HUES6 (cell line): ENCODE measurements at regions not wholly inside any gene's neighbourhood (a gene's known extent, or its start where the extent isn't known, plus 50 kb on each side); places are given as distances from the start of the nearest gene placed in this dataset.

ENCODE experiments used
- H3K27ac ChIP-seq: 2 replicates; pipeline ENCODE4 v1.7.0; 2013; ENCODE audit warnings: low read depth, mild to moderate bottlenecking, low read length, inconsistent platforms
- H3K27me3 ChIP-seq: 2 replicates; pipeline ENCODE4 v1.6.1; 2013; ENCODE audit warnings: low read length; ENCODE audit not compliant: control insufficient read depth, insufficient read depth
- H3K36me3 ChIP-seq: 2 replicates; pipeline ENCODE4 v1.6.1; 2013; ENCODE audit warnings: low read length; ENCODE audit not compliant: control insufficient read depth, insufficient read depth
- H3K4me1 ChIP-seq: 2 replicates; pipeline ENCODE4 v1.6.1; 2013; ENCODE audit warnings: low read length; ENCODE audit not compliant: control insufficient read depth, insufficient read depth
- H3K4me3 ChIP-seq: 2 replicates; pipeline ENCODE4 v1.5.1; 2013; ENCODE audit warnings: low read depth, low read length
- H3K9ac ChIP-seq: one replicate; pipeline ENCODE4 v1.6.1; 2013; ENCODE audit warnings: mild to moderate bottlenecking, low read length
- H3K9me3 ChIP-seq: 2 replicates; pipeline ENCODE4 v1.6.1; 2013; ENCODE audit warnings: low read depth, low read length; ENCODE audit not compliant: control insufficient read depth, insufficient read depth

DNA sequence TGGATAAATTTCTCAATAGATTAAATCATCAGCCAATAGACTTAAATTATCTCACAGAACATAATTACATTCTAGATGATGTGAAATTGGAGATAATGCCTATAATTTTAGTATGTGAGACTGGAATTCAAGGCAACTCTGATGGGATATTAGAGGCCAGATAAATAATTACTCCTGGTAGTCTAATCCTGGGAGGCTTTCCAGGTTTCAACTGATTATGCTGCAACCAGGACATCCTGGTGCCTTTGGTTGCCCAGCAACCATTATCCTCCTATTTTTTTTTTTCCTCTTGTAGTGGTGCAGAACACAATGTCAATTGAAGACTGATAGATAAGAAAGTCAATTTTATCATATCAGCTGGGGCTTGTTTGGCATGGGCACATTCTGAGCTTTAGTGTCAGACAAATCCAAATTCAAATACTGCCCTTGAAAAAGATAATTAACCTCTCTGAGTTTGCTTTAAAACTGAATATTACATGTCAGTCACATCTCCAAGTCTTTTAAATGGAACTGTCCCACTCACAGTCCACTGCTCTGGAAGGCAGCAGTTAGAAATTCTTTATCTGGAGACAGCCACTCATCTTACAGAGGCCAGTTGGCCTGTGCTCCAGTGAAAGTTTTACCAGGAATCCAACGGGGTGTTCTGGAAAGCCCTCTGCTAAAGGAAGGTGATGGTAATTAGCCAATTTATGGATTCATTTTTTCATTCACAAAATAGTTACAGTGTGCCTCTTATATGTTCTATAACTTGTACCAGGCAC, 95.3 kb upstream of the GUCY1A1 start:
- Histone ChIP-seq H3K4me1 (no peaks in the 10 kb centered on the region), H3K4me3 (no peak overlapping the region), H3K9ac (no peak overlapping the region), H3K36me3 (no peaks in the 10 kb centered on the region), H3K9me3 (no peaks in the 10 kb centered on the region), H3K27ac (no peak overlapping the region), H3K27me3 (no peaks in the 10 kb centered on the region)

DNA sequence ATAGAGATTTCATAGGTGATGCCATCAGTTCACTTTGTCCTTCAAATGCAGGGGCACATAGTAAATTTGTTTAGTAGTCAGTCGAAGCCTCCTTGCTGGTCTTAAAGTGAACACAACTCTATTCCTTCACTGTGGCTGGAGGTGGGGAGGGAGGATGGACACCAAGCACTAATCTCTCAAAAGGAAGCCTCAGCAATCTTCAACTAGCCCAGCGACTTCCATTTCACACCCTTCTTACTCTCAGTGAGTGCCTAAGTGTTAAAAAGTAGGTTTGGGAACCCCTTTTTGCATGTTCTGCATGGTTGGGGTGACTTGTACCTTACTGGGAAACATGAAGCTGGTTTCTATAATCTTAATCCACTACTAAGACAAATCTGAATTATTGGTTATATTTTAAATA, 96.0 kb upstream of the GUCY1A1 start:
- Histone ChIP-seq H3K4me1 (no peaks in the 10 kb centered on the region), H3K36me3 (no peaks in the 10 kb centered on the region), H3K9ac (no peak overlapping the region), H3K27ac (no peak overlapping the region), H3K9me3 (no peaks in the 10 kb centered on the region), H3K27me3 (no peaks in the 10 kb centered on the region), H3K4me3 (no peak overlapping the region)

- no peak overlapping the region for H3K27ac ChIP-seq
- H3K4me1 ChIP-seq, result no peaks in the 10 kb centered on the region
- no peaks in the 10 kb centered on the region for H3K27me3 ChIP-seq
- H3K9me3 ChIP-seq, result no peaks in the 10 kb centered on the region
- no peaks in the 10 kb centered on the region for H3K36me3 ChIP-seq
- no peak overlapping the region for H3K9ac ChIP-seq
- no peak overlapping the region for H3K4me3 ChIP-seq
These were observed 96.6 kb upstream of the GUCY1A1 start for GRCh38 chr4:155569960-155570515.

DNA sequence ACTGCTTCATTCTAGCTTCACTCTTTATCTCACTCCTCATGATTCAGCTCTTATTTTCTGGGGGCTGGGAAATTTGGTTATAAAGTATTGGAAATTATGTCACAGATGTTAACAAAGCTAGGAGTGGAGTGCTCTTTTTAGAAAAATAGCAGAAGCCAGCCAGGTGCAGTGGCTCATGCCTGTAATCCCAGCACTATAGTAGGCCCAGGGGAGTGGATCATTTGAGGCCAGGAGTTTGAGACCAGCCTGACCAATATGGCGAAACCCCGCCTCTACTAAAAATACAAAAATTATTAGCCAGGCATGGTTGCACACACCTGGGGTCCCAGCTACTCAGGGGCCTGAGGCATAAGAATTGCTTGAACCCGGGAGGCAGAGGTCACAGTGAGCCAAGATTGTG, 97.2 kb upstream of the GUCY1A1 start:
- Histone ChIP-seq H3K4me1 (no peaks in the 10 kb centered on the region), H3K27me3 (no peaks in the 10 kb centered on the region), H3K9ac (no peak overlapping the region), H3K9me3 (no peaks in the 10 kb centered on the region), H3K36me3 (no peaks in the 10 kb centered on the region), H3K27ac (no peak overlapping the region), H3K4me3 (no peak overlapping the region)

- H3K9ac ChIP-seq, result no peak overlapping the region
- H3K27me3 ChIP-seq, result no peaks in the 10 kb centered on the region
- no peaks in the 10 kb centered on the region for H3K9me3 ChIP-seq
- no peak overlapping the region for H3K27ac ChIP-seq
- H3K36me3 ChIP-seq, result no peaks in the 10 kb centered on the region
- H3K4me1 ChIP-seq, result no peaks in the 10 kb centered on the region
- H3K4me3 ChIP-seq, result no peak overlapping the region
These were observed 97.9 kb upstream of the GUCY1A1 start for GRCh38 chr4:155568641-155569220.

DNA sequence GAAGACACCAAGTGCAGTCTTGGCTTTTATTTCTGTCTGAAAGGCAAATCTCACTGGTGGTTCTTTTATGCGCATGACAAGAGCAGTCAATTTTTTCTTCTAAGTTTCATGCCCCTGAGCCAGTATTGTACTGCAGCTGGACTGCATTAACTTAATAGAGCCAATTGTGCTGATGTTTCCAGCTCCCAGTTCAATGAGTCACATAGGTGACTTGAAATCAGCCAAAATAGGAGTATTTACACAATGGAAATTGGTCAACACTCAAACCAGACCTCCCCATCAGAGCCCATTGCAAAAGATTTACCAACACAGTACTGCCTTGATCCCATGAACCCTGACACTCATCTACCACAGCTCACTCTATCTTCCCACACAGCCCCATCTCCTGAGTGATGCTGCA, 100.3 kb upstream of the GUCY1A1 start:
- Histone ChIP-seq H3K36me3 (no peaks in the 10 kb centered on the region), H3K4me3 (no peak overlapping the region), H3K27ac (no peak overlapping the region), H3K9ac (no peak overlapping the region), H3K9me3 (no peaks in the 10 kb centered on the region), H3K4me1 (no peaks in the 10 kb centered on the region), H3K27me3 (no peaks in the 10 kb centered on the region)

DNA sequence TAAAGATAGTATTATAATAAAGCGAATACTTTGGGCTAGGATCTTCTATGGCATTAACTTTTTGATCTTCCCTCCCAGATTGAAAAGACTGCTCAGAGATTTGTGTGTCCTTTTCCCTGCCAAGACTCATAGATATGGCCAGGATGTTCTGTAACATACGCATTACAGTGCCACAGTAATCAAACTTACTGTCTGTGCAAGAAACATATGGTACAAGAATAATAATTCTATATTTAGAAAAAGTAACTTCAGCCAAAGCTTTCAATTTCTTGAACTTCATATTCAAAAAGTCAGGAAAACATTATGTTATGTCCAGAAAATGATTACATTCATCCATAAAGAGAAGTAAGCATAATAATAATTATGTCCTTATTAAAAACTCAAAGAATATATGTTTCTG, 100.9 kb upstream of the GUCY1A1 start:
- no peaks in the 10 kb centered on the region for H3K4me1 ChIP-seq
- H3K27me3 ChIP-seq, result no peaks in the 10 kb centered on the region
- no peaks in the 10 kb centered on the region for H3K9me3 ChIP-seq
- no peak overlapping the region for H3K4me3 ChIP-seq
- H3K9ac ChIP-seq, result no peak overlapping the region
- H3K36me3 ChIP-seq, result no peaks in the 10 kb centered on the region
- no peak overlapping the region for H3K27ac ChIP-seq

GRCh38 chr4:155565330-155565729, 101.3 kb upstream of the GUCY1A1 start:
- Histone ChIP-seq H3K9ac (no peak overlapping the region), H3K4me3 (no peak overlapping the region), H3K9me3 (no peaks in the 10 kb centered on the region), H3K27ac (no peak overlapping the region), H3K4me1 (no peaks in the 10 kb centered on the region), H3K27me3 (no peaks in the 10 kb centered on the region), H3K36me3 (no peaks in the 10 kb centered on the region)

GRCh38 chr4:155564880-155565279, 101.8 kb upstream of the GUCY1A1 start:
- H3K9ac ChIP-seq, result no peak overlapping the region
- H3K4me3 ChIP-seq, result no peak overlapping the region
- no peaks in the 10 kb centered on the region for H3K4me1 ChIP-seq
- H3K27ac ChIP-seq, result no peak overlapping the region
- no peaks in the 10 kb centered on the region for H3K27me3 ChIP-seq
- no peaks in the 10 kb centered on the region for H3K36me3 ChIP-seq
- no peaks in the 10 kb centered on the region for H3K9me3 ChIP-seq

GRCh38 chr4:155564086-155564485, 102.6 kb upstream of the GUCY1A1 start:
- no peak overlapping the region for H3K27ac ChIP-seq
- no peak overlapping the region for H3K9ac ChIP-seq
- H3K9me3 ChIP-seq, result no peaks in the 10 kb centered on the region
- H3K36me3 ChIP-seq, result no peaks in the 10 kb centered on the region
- no peaks in the 10 kb centered on the region for H3K27me3 ChIP-seq
- H3K4me1 ChIP-seq, result no peaks in the 10 kb centered on the region
- H3K4me3 ChIP-seq, result no peak overlapping the region

DNA sequence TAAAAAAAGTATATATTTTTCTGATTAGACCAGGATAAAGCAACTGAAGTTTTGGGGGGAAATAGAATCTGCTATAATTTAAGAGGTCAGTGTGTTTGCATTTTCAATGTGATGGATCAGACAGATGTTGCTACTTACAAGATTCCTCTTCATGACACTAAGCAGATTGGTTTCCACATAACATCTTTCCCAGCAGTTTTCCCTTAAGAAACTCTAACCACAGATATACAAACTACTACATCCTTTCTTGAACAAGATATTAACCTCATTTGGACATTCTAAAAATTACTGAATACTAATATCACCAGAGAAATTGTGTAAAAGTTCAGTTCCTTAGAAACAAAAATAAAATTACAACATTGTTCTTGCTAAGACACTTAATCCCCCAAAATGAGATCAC, 106.7 kb upstream of the GUCY1A1 start:
- Histone ChIP-seq H3K4me3 (no peak overlapping the region), H3K9ac (no peak overlapping the region), H3K27ac (no peak overlapping the region), H3K9me3 (no peaks in the 10 kb centered on the region), H3K36me3 (no peaks in the 10 kb centered on the region), H3K27me3 (no peaks in the 10 kb centered on the region), H3K4me1 (no peaks in the 10 kb centered on the region)
